ENCODE measurements at regions not wholly inside any gene's neighbourhood (a gene's known extent, or its start where the extent isn't known, plus 50 kb on each side); places are given as distances from the start of the nearest gene placed in this dataset.

GRCh38 chr15:87731630-87732029 lies 524.9 kb downstream of the NTRK3 start:
- TF ChIP-seq, protein P1, sequence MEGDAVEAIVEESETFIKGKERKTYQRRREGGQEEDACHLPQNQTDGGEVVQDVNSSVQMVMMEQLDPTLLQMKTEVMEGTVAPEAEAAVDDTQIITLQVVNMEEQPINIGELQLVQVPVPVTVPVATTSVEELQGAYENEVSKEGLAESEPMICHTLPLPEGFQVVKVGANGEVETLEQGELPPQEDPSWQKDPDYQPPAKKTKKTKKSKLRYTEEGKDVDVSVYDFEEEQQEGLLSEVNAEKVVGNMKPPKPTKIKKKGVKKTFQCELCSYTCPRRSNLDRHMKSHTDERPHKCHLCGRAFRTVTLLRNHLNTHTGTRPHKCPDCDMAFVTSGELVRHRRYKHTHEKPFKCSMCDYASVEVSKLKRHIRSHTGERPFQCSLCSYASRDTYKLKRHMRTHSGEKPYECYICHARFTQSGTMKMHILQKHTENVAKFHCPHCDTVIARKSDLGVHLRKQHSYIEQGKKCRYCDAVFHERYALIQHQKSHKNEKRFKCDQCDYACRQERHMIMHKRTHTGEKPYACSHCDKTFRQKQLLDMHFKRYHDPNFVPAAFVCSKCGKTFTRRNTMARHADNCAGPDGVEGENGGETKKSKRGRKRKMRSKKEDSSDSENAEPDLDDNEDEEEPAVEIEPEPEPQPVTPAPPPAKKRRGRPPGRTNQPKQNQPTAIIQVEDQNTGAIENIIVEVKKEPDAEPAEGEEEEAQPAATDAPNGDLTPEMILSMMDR (IDR thresholded peaks at IDR 0.05): no peak
- TF ChIP-seq POLR2AphosphoS5 (IDR thresholded peaks at IDR 0.05) (no peak), EP300 (IDR thresholded peaks at IDR 0.05) (no peak)
